GM12891 (cell line): ENCODE measurements at regions not wholly inside any gene's neighbourhood (a gene's known extent, or its start where the extent isn't known, plus 50 kb on each side); places are given as distances from the start of the nearest gene placed in this dataset.

Source experiments
- PAX5 ChIP-seq: IDR thresholded peaks from 2 replicates; pipeline ENCODE4 v1.6.1; 2011; ENCODE audit warnings: low read length, moderate library complexity, mild to moderate bottlenecking; ENCODE audit not compliant: insufficient read depth, severe bottlenecking
- POLR2A ChIP-seq: IDR thresholded peaks from 2 replicates; pipeline ENCODE4 v1.6.1; 2011; ENCODE audit warnings: low read depth, low read length, control low read depth
- POLR2AphosphoS5 ChIP-seq: IDR thresholded peaks from 2 replicates; pipeline ENCODE4 v1.6.1; 2011; ENCODE audit warnings: low read depth, low read length, control low read depth
- POU2F2 ChIP-seq: IDR thresholded peaks from 2 replicates; pipeline ENCODE4 v1.6.1; 2011; ENCODE audit warnings: low read depth, mild to moderate bottlenecking, control low read depth, low read length, moderate library complexity
- SPI1 ChIP-seq: IDR thresholded peaks from 2 replicates; pipeline ENCODE4 v1.6.1; 2011; ENCODE audit warnings: low read depth, low read length, control low read depth
- TAF1 ChIP-seq: IDR thresholded peaks from 2 replicates; pipeline ENCODE4 v1.6.1; 2011; ENCODE audit warnings: low read depth, low read length, control low read depth

- no peak for TF ChIP-seq POLR2AphosphoS5
- TF ChIP-seq POLR2A = no peak
- TF ChIP-seq TAF1 = no peak
- TF ChIP-seq PAX5 = no peak
- TF ChIP-seq SPI1 = no peak
- TF ChIP-seq POU2F2 = no peak
These were observed 591.1 kb upstream of the C16orf82 start for GRCh38 chr16:26475596-26475995.
